OCI-LY1 (cell line): ENCODE measurements at regions not wholly inside any gene's neighbourhood (a gene's known extent, or its start where the extent isn't known, plus 50 kb on each side); places are given as distances from the start of the nearest gene placed in this dataset.

Source experiments
- H2AFZ ChIP-seq: fragments of 200-600 bp; sonication (generic), shearing (Covaris generic); 2 replicates; pipeline ENCODE4 v1.6.0; 2014; ENCODE audit warnings: antibody characterized with exemption, mild to moderate bottlenecking, low read length
- H3F3A ChIP-seq: fragments of 200-600 bp; sonication (generic), shearing (Covaris generic); 2 replicates; pipeline ENCODE4 v1.6.0; 2014; ENCODE audit warnings: mild to moderate bottlenecking, antibody characterized with exemption, low read length, moderate library complexity; ENCODE audit not compliant: insufficient read depth
- H3K27ac ChIP-seq: fragments of 200-600 bp; sonication (generic); 2 replicates; pipeline ENCODE4 v1.5.1; 2014; ENCODE audit warnings: low read length, mixed run types, mild to moderate bottlenecking, low read depth; ENCODE audit not compliant: poor library complexity, severe bottlenecking
- H3K27me3 ChIP-seq: fragments of 200-600 bp; sonication (generic); 2 replicates; pipeline ENCODE4 v1.6.0; 2014; ENCODE audit warnings: antibody characterized with exemption, mild to moderate bottlenecking, low read length, moderate library complexity; ENCODE audit not compliant: insufficient read depth
- H3K36me3 ChIP-seq: fragments of 200-600 bp; sonication (generic); 2 replicates; pipeline ENCODE4 v1.6.1; 2014; ENCODE audit warnings: mild to moderate bottlenecking, antibody characterized with exemption, low read length, moderate library complexity, mixed read lengths; ENCODE audit not compliant: insufficient read depth
- H3K4me1 ChIP-seq: fragments of 200-600 bp; sonication (generic); 2 replicates; pipeline ENCODE4 v1.5.1; 2014; ENCODE audit warnings: mild to moderate bottlenecking, low read length, moderate library complexity; ENCODE audit not compliant: insufficient read depth, severe bottlenecking
- H3K4me2 ChIP-seq: fragments of 200-600 bp; sonication (generic), shearing (Covaris generic); 2 replicates; pipeline ENCODE4 v1.6.1; 2014; ENCODE audit warnings: low read length
- H3K4me3 ChIP-seq: fragments of 200-600 bp; sonication (generic); 2 replicates; pipeline ENCODE4 v1.5.1; 2014; ENCODE audit warnings: low read length, low read depth, mild to moderate bottlenecking, mixed read lengths; ENCODE audit not compliant: poor library complexity, severe bottlenecking
- H3K79me2 ChIP-seq: fragments of 200-600 bp; shearing (Covaris generic); 2 replicates; pipeline ENCODE4 v1.6.1; 2016; ENCODE audit warnings: mixed run types, low read length, mixed read lengths; ENCODE audit not compliant: insufficient read depth
- H3K9ac ChIP-seq: fragments of 200-600 bp; sonication (generic), shearing (Covaris generic); 2 replicates; pipeline ENCODE4 v1.6.1; 2014; ENCODE audit warnings: mild to moderate bottlenecking, low read length, mixed read lengths
- H3K9me2 ChIP-seq: fragments of 200-600 bp; sonication (generic), shearing (Covaris generic); 2 replicates; pipeline ENCODE4 v1.6.1; 2014; ENCODE audit warnings: low read depth, mild to moderate bottlenecking, low read length, mixed read lengths
- H3K9me3 ChIP-seq: fragments of 200-600 bp; shearing (Covaris generic); 2 replicates; pipeline ENCODE4 v1.6.1; 2014; ENCODE audit warnings: low read length, mixed read lengths
- H4K20me1 ChIP-seq: fragments of 200-600 bp; sonication (generic), shearing (Covaris generic); 2 replicates; pipeline ENCODE4 v1.6.0; 2016; ENCODE audit warnings: mild to moderate bottlenecking, low read length; ENCODE audit not compliant: insufficient read depth
- CTCF ChIP-seq: fragments of 200-600 bp; sonication (generic), shearing (Covaris generic); IDR thresholded peaks from 2 replicates; pipeline ENCODE4 v1.5.1; 2017; ENCODE audit warnings: mild to moderate bottlenecking, antibody characterized with exemption, low read length, moderate library complexity, mixed read lengths
- EZH2 ChIP-seq: fragments of 200-600 bp; sonication (generic), shearing (Covaris generic); IDR thresholded peaks from 2 replicates; pipeline ENCODE4 v1.8.0; 2017; ENCODE audit warnings: borderline replicate concordance, mixed run types, mild to moderate bottlenecking, antibody characterized with exemption, low read length, moderate library complexity, mixed read lengths

- Histone ChIP-seq H3K4me1 (no peaks in the 10 kb centered on the region), H3F3A (no peaks in the 10 kb centered on the region), H3K4me3 (no peak overlapping the region), H3K27ac (no peak overlapping the region), H3K9ac (no peak overlapping the region), H3K79me2 (no peaks in the 10 kb centered on the region), H4K20me1 (no peaks in the 10 kb centered on the region), H3K4me2 (no peak overlapping the region), H3K9me3 (no peaks in the 10 kb centered on the region), H2AFZ (no peak overlapping the region), H3K27me3 (no peaks in the 10 kb centered on the region), H3K9me2 (no peaks in the 10 kb centered on the region), H3K36me3 (no peaks in the 10 kb centered on the region)
- TF ChIP-seq CTCF (no peak), EZH2 (no peak)
Measured at GRCh38 chr16:65888201-65888600, 478.3 kb upstream of the CDH5 start.

- H4K20me1 ChIP-seq = no peaks in the 10 kb centered on the region
- H3K27me3 ChIP-seq = no peaks in the 10 kb centered on the region
- H2AFZ ChIP-seq = no peak overlapping the region
- no peak overlapping the region for H3K4me2 ChIP-seq
- no peak overlapping the region for H3K27ac ChIP-seq
- no peaks in the 10 kb centered on the region for H3K36me3 ChIP-seq
- no peaks in the 10 kb centered on the region for H3K79me2 ChIP-seq
- no peak overlapping the region for H3K9ac ChIP-seq
- no peaks in the 10 kb centered on the region for H3K9me3 ChIP-seq
- no peaks in the 10 kb centered on the region for H3K4me1 ChIP-seq
- no peak for TF ChIP-seq CTCF
- TF ChIP-seq EZH2 = no peak
- no peaks in the 10 kb centered on the region for H3K9me2 ChIP-seq
- H3F3A ChIP-seq = no peaks in the 10 kb centered on the region
- H3K4me3 ChIP-seq = no peak overlapping the region
Measured at GRCh38 chr16:65884018-65884417, 482.5 kb upstream of the CDH5 start.

GRCh38 chr16:65878347-65878746 is 488.1 kb upstream of the CDH5 start:
- Histone ChIP-seq H3K79me2 (no peaks in the 10 kb centered on the region), H3K9me2 (no peaks in the 10 kb centered on the region), H2AFZ (no peak overlapping the region), H3K9me3 (no peaks in the 10 kb centered on the region), H3K27me3 (no peaks in the 10 kb centered on the region), H3K36me3 (no peaks in the 10 kb centered on the region), H3K4me2 (no peak overlapping the region), H3K9ac (no peak overlapping the region), H4K20me1 (no peaks in the 10 kb centered on the region), H3K27ac (no peak overlapping the region), H3K4me3 (no peak overlapping the region), H3K4me1 (no peaks in the 10 kb centered on the region), H3F3A (no peaks in the 10 kb centered on the region)
- TF ChIP-seq CTCF (no peak), EZH2 (no peak)
